Heart left ventricle (tissue), 13 donors: ENCODE measurements at regions not wholly inside any gene's neighbourhood (a gene's known extent, or its start where the extent isn't known, plus 50 kb on each side); places are given as distances from the start of the nearest gene placed in this dataset.

Experiments used
- CTCF ChIP-seq, 12 donors: fragments of 200-600 bp; sonication (generic) in 4 of 12; IDR thresholded peaks; one replicate each; pipeline versions ENCODE4 v1.5.0 to v1.8.0; 2018 to 2022; ENCODE audit warnings: antibody characterized with exemption in 12 of 12, mild to moderate bottlenecking in 5 of 12
- POLR2A ChIP-seq, 2 donors: fragments of 450-650 bp; IDR thresholded peaks; one replicate each; pipeline ENCODE4 v1.6.1; 2017; ENCODE audit warnings: antibody characterized with exemption in 2 of 2, mild to moderate bottlenecking in 2 of 2, moderate library complexity in 2 of 2
- donor health status: ischemic (EF 13 %, LVEDD 7.1; RV severe dilation, severe dysfunction).
- donor health status: DM: no; HTN: yes; CAD: no.
- donor health status: DM: no; HTN: no; CAD: no.
- donor health status: ischemic (EF 25% LVEDD 6.9; RV normal size, moderate dysfunction).
- donor health status: ischemic (EF 25% LVEDD 5.7; RV mildly dilated, moderate dysfunction).
- donor health status: ischemic (EF 35%, LVEDD 5.7; RV mildly dilated, moderate dysfunction).
- donor health status: nonischemic (EF 11% LVEDD 7.7; RV severe dilation, severe dysfunction).
- donor health status: DM: yes; HTN: yes; CAD: no.
- donor health status: PGD.
- donor health status: ischemic (EF 29% LVEDD 5.4; RV normal size, mild dysfunction).
- donor health status: nonischemic (EF 23%, LVEDD 6.1; RV moderate dilation, normal function).

- no peak for TF ChIP-seq CTCF (IDR thresholded peaks at IDR 0.05)
- TF ChIP-seq POLR2A (IDR thresholded peaks at IDR 0.05), result no peak
Measured at GRCh38 chr3:1477669-1478068, 384.8 kb downstream of the CNTN6 start.
